HAP-1 (cell line): ENCODE measurements at regions not wholly inside any gene's neighbourhood (a gene's known extent, or its start where the extent isn't known, plus 50 kb on each side); places are given as distances from the start of the nearest gene placed in this dataset.
A peak's percentile ranks its signal among the peaks of the same experiment; 100 is the strongest.

Source experiments
- DNase-seq, 2 experiments: peaks; one replicate each; pipeline ENCODE4 v3.0.0-alpha.2; 2016 to 2020; ENCODE audit warnings: low spot score in 2 of 2
- H3K27me3 ChIP-seq: fragments of 250-450 bp; sonication (Bioruptor Pico); 2 replicates; pipeline ENCODE4 v1.5.1; 2020; ENCODE audit warnings: low read depth, mild to moderate bottlenecking, moderate library complexity
- H3K36me3 ChIP-seq: fragments of 250-450 bp; sonication (Bioruptor Pico); replicated peaks from 2 replicates; pipeline ENCODE4 v1.5.1; 2020; ENCODE audit warnings: mild to moderate bottlenecking
- H3K4me1 ChIP-seq: fragments of 250-450 bp; sonication (Bioruptor Pico); 2 replicates; pipeline ENCODE4 v1.5.1; 2020; ENCODE audit warnings: mild to moderate bottlenecking
- H3K4me3 ChIP-seq: fragments of 250-450 bp; sonication (Bioruptor Pico); 2 replicates; pipeline ENCODE4 v1.5.1; 2020; ENCODE audit warnings: mild to moderate bottlenecking, moderate library complexity
- H3K9me3 ChIP-seq: fragments of 250-450 bp; sonication (Bioruptor Pico); 2 replicates; pipeline ENCODE4 v1.5.1; 2020; ENCODE audit warnings: mild to moderate bottlenecking, moderate library complexity
- in situ Hi-C: fragments of 300-500 bp; cut with MboI; formaldehyde crosslinking; loops from 3 replicates; pipeline ENCODE4 v1.14.3; 2020; ENCODE audit warnings: low sequenced_read_pairs, inconsistent platforms, mixed read lengths

- Histone ChIP-seq H3K4me1 (no peaks in the 10 kb centered on the region), H3K36me3 (no peaks in the 10 kb centered on the region), H3K27me3 (peaks cover 29% of the 10 kb centered on the region), H3K4me3 (no peak overlapping the region), H3K9me3 (no peaks in the 10 kb centered on the region)
- in situ Hi-C loops = loop anchor here (10.0 kb wide), 1 partner anchor 58 kb away; no protein-coding TSS in a partner anchor
- DNase-seq = peak in 1 of 2 experiments; percentile 5
Observed at GRCh38 chr15:72932472-72932871, 119.8 kb upstream of the NEO1 start.

- Histone ChIP-seq H3K4me1 (no peaks in the 10 kb centered on the region), H3K4me3 (no peak overlapping the region), H3K9me3 (no peaks in the 10 kb centered on the region), H3K27me3 (peaks cover 42% of the 10 kb centered on the region), H3K36me3 (no peaks in the 10 kb centered on the region)
- no peak for DNase-seq
- in situ Hi-C loops = no loop called here
Observed at GRCh38 chr15:72927451-72927850, 124.8 kb upstream of the NEO1 start.

DNA sequence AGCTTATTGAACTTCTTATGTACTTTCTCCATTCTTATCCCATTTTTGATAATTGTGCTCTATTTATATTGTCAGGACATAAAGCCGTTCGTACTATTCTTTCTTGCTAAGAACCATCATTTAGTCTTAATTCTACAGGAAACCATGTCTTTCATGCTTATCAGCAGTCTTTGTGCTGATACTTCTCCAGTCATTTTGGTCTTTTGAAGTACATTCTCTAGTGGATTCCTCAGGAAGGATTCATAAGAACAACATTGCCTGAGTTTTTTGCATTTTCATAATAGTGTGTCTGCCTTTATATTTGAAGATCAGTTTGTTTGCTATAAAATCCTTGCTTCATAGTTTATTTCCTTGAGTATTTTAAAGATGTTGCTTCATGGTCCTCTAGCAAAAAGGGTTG is 126.6 kb upstream of the NEO1 start:
- H3K27me3 ChIP-seq = peaks cover 37% of the 10 kb centered on the region
- no peak overlapping the region for H3K4me3 ChIP-seq
- no peaks in the 10 kb centered on the region for H3K36me3 ChIP-seq
- DNase-seq = no peak
- no peaks in the 10 kb centered on the region for H3K4me1 ChIP-seq
- H3K9me3 ChIP-seq = no peaks in the 10 kb centered on the region
- in situ Hi-C loops = no loop called here

GRCh38 chr15:72923289-72923688 is 129.0 kb upstream of the NEO1 start:
- H3K4me1 ChIP-seq = no peaks in the 10 kb centered on the region
- H3K27me3 ChIP-seq = peaks cover 20% of the 10 kb centered on the region
- no peaks in the 10 kb centered on the region for H3K9me3 ChIP-seq
- H3K36me3 ChIP-seq = no peaks in the 10 kb centered on the region
- DNase-seq = no peak
- in situ Hi-C loops = no loop called here
- H3K4me3 ChIP-seq = no peak overlapping the region

- Histone ChIP-seq H3K9me3 (no peaks in the 10 kb centered on the region), H3K27me3 (peaks cover 10% of the 10 kb centered on the region), H3K4me3 (no peak overlapping the region), H3K4me1 (no peaks in the 10 kb centered on the region), H3K36me3 (no peaks in the 10 kb centered on the region)
- in situ Hi-C loops = no loop called here
- DNase-seq = no peak
Observed at GRCh38 chr15:72920551-72920950, 131.7 kb upstream of the NEO1 start.

DNA sequence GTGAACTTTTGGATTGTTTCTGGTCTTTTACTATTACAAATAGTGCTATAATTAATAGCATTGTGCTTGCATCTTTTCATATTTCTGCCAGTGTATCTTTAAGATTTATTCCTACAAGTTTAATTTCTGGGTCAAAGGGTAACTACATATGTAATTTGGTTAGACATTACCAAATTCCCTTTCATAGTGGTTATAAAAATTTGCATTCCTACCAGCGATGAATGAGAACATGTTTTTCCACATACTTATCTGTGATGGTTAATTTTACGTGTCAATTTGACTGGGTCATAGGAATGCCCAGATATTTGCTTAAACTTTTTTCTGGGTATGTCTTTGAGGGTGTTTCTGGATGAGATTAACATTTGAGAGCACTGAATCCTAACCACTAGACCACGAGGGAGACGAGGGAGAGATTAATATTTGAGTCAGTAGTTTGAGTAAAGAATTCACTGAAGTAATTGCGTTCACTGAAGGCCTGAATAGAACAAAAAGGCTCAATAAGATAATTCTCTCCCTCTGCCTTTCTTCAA is 132.3 kb upstream of the NEO1 start:
- peaks cover 9% of the 10 kb centered on the region for H3K27me3 ChIP-seq
- H3K4me3 ChIP-seq = no peak overlapping the region
- in situ Hi-C loops = no loop called here
- no peaks in the 10 kb centered on the region for H3K9me3 ChIP-seq
- DNase-seq = no peak
- no peaks in the 10 kb centered on the region for H3K4me1 ChIP-seq
- no peaks in the 10 kb centered on the region for H3K36me3 ChIP-seq

GRCh38 chr15:72916897-72917296 is 133.3 kb upstream of the ADPGK start:
- Histone ChIP-seq H3K36me3 (no peaks in the 10 kb centered on the region), H3K27me3 (no peaks in the 10 kb centered on the region), H3K4me3 (no peak overlapping the region), H3K9me3 (no peaks in the 10 kb centered on the region), H3K4me1 (no peaks in the 10 kb centered on the region)
- no peak for DNase-seq
- in situ Hi-C loops = no loop called here

- in situ Hi-C loops = no loop called here
- Histone ChIP-seq H3K27me3 (no peaks in the 10 kb centered on the region), H3K4me1 (no peaks in the 10 kb centered on the region), H3K36me3 (no peaks in the 10 kb centered on the region), H3K9me3 (no peaks in the 10 kb centered on the region), H3K4me3 (no peak overlapping the region)
- no peak for DNase-seq
Observed at GRCh38 chr15:72916378-72916777, 132.8 kb upstream of the ADPGK start.

DNA sequence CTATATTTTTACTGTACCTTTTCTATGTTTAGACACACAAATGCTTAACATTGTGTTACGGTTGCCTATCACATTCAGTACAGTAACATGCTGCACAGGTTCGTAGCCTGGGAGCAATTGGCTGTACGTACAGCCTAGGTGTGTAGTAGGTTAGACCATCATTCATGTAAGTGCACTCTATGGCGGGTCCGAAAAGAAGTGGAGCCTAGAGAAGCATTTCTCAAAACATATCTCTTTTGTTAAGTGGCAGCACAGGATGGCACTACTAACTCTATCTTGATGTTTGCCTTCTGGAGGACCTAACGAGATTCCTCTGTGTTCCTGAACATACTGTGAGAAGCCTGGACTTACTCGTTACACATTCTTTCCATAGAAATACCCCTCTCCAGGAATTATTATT is 132.3 kb upstream of the ADPGK start:
- Histone ChIP-seq H3K36me3 (no peaks in the 10 kb centered on the region), H3K4me1 (no peaks in the 10 kb centered on the region), H3K27me3 (no peaks in the 10 kb centered on the region), H3K4me3 (no peak overlapping the region), H3K9me3 (no peaks in the 10 kb centered on the region)
- no peak for DNase-seq
- in situ Hi-C loops = no loop called here

GRCh38 chr15:72912996-72913395 is 129.4 kb upstream of the ADPGK start:
- no peak for DNase-seq
- in situ Hi-C loops = no loop called here
- H3K4me1 ChIP-seq = no peaks in the 10 kb centered on the region
- H3K4me3 ChIP-seq = no peak overlapping the region
- no peaks in the 10 kb centered on the region for H3K36me3 ChIP-seq
- H3K27me3 ChIP-seq = peaks cover 11% of the 10 kb centered on the region
- H3K9me3 ChIP-seq = no peaks in the 10 kb centered on the region

GRCh38 chr15:72912121-72912520 is 128.6 kb upstream of the ADPGK start:
- DNase-seq = no peak
- Histone ChIP-seq H3K36me3 (no peaks in the 10 kb centered on the region), H3K27me3 (peaks cover 11% of the 10 kb centered on the region), H3K9me3 (no peaks in the 10 kb centered on the region), H3K4me3 (no peak overlapping the region), H3K4me1 (no peaks in the 10 kb centered on the region)
- in situ Hi-C loops = no loop called here

DNA sequence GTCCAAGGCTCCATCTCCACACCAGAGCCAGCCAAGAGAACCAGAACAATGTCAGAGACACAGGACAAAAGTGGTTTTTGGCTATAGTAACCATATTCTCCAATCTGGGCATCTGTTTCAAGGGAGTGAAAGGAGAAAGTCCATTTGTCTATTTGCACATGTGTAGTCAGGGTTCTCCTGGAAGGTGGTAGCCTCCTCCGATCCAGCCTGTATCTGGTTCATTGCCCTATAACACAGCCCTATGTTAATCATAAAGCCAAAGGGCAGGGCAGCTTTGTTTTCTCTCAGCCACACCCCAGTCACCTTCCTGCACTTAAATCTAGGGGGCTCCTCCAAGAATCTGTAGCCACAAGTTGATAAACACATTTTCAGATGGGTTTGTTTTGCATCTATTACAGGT is 128.1 kb upstream of the ADPGK start:
- H3K4me1 ChIP-seq = no peaks in the 10 kb centered on the region
- in situ Hi-C loops = no loop called here
- no peaks in the 10 kb centered on the region for H3K36me3 ChIP-seq
- peaks cover 11% of the 10 kb centered on the region for H3K27me3 ChIP-seq
- H3K4me3 ChIP-seq = no peak overlapping the region
- no peak for DNase-seq
- no peaks in the 10 kb centered on the region for H3K9me3 ChIP-seq

DNA sequence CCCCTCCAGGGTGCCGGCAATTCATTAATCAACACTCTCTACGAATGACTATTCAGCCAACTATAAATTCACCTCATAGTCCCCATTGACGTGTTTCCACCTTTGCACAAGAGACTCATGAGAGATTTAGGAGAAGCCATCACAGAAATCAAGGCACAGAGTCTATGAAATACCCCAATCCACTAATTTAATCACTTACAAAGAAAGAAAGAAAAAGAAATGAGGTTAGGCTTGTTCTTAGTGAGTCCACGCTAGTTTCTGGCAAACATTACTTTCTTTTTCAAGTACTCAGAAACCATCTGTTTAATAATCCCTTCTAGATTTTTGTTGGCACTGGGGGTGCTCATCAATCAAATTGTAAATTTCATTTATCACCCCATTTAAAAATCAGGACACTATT is 125.2 kb upstream of the ADPGK start:
- Histone ChIP-seq H3K36me3 (no peaks in the 10 kb centered on the region), H3K9me3 (no peaks in the 10 kb centered on the region)
- DNase-seq = no peak

GRCh38 chr15:72907733-72908132 is 124.2 kb upstream of the ADPGK start:
- no peak overlapping the region for H3K4me3 ChIP-seq

More for the DNA sequence above, 125.2 kb upstream of the ADPGK start:
- H3K4me3 ChIP-seq = no peak overlapping the region
- in situ Hi-C loops = no loop called here
- H3K4me1 ChIP-seq = no peaks in the 10 kb centered on the region
- H3K27me3 ChIP-seq = peaks cover 29% of the 10 kb centered on the region

DNA sequence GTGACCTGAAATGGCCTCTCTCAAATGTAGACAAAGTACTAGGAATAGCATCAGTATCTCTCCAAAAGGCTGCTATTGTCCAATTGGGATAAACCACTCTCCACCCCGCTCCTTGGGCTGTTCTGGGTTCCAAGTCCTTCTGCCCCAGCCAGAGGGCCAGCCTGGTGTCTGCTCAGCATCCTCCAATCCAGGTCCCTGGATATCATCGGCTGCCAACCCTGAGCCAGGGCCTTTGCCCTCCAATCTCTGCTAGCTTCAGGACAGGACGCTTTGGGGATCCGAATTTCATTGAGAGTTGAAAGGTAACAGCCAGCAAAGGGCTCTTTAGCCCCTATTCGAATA is 119.3 kb upstream of the ADPGK start:
- DNase-seq = no peak
- in situ Hi-C loops = no loop called here
- Histone ChIP-seq H3K9me3 (no peaks in the 10 kb centered on the region), H3K27me3 (peaks cover 51% of the 10 kb centered on the region), H3K36me3 (no peaks in the 10 kb centered on the region), H3K4me1 (no peaks in the 10 kb centered on the region), H3K4me3 (no peak overlapping the region)

More at GRCh38 chr15:72907733-72908132, 124.2 kb upstream of the ADPGK start:
- Histone ChIP-seq H3K36me3 (no peaks in the 10 kb centered on the region), H3K4me1 (no peaks in the 10 kb centered on the region), H3K9me3 (no peaks in the 10 kb centered on the region), H3K27me3 (peaks cover 39% of the 10 kb centered on the region)
- in situ Hi-C loops = no loop called here
- peak; percentile 35 to 73 for DNase-seq
